Vagina (tissue), 2 donors: ENCODE measurements at regions not wholly inside any gene's neighbourhood (a gene's known extent, or its start where the extent isn't known, plus 50 kb on each side); places are given as distances from the start of the nearest gene placed in this dataset.

ENCODE experiments used
- CTCF ChIP-seq, 3 experiments: fragments of 450-650 bp in 2 of 3; fragments of 200-600 bp in 1 of 3; sonication (generic) in 1 of 3; IDR thresholded peaks; one replicate each; pipeline ENCODE4 v1.5.1; 2017 to 2019; ENCODE audit warnings: antibody characterized with exemption in 3 of 3, mild to moderate bottlenecking in 2 of 3, moderate library complexity in 2 of 3
- POLR2A ChIP-seq, 2 donors: fragments of 450-650 bp; IDR thresholded peaks; one replicate each; pipeline ENCODE4 v1.6.1; 2017; ENCODE audit warnings: antibody characterized with exemption in 2 of 2, mild to moderate bottlenecking in 2 of 2, moderate library complexity in 2 of 2
- POLR2AphosphoS5 ChIP-seq, 2 donors: sonication (generic); formaldehyde crosslinking; IDR thresholded peaks; one replicate each; pipeline ENCODE4 v1.9.0; 2017; ENCODE audit warnings: antibody characterized with exemption in 2 of 2, mild to moderate bottlenecking in 2 of 2, low read depth in 1 of 2; ENCODE audit not compliant: insufficient read depth in 1 of 2

GRCh38 chr18:38565513-38565912 is 999.9 kb upstream of the CELF4 start:
- no peak for TF ChIP-seq CTCF (IDR thresholded peaks at IDR 0.05)
- no peak for TF ChIP-seq POLR2AphosphoS5 (IDR thresholded peaks at IDR 0.05; ENCODE audit: insufficient read depth in 1 of 2, low read depth in 1 of 2)
- no peak for TF ChIP-seq POLR2A (IDR thresholded peaks at IDR 0.05)
